Stimulated activated CD4-positive, alpha-beta T cell treated with anti-CD3 and anti-CD28 coated beads, TNF-alpha, amount 100 ng/mL, for 24 hours (primary cell): ENCODE measurements at regions not wholly inside any gene's neighbourhood (a gene's known extent, or its start where the extent isn't known, plus 50 kb on each side); places are given as distances from the start of the nearest gene placed in this dataset.
"Not testable (repeated sequence)": the region's sequence is repeated elsewhere in the genome, so short reads cannot be mapped to it uniquely, and the experiment has no call there.

Experiments
- DNase-seq, 3 experiments: peaks; one replicate each; pipeline ENCODE4 v3.0.0-alpha.2; 2020; ENCODE audit warnings: low read depth in 3 of 3

DNA sequence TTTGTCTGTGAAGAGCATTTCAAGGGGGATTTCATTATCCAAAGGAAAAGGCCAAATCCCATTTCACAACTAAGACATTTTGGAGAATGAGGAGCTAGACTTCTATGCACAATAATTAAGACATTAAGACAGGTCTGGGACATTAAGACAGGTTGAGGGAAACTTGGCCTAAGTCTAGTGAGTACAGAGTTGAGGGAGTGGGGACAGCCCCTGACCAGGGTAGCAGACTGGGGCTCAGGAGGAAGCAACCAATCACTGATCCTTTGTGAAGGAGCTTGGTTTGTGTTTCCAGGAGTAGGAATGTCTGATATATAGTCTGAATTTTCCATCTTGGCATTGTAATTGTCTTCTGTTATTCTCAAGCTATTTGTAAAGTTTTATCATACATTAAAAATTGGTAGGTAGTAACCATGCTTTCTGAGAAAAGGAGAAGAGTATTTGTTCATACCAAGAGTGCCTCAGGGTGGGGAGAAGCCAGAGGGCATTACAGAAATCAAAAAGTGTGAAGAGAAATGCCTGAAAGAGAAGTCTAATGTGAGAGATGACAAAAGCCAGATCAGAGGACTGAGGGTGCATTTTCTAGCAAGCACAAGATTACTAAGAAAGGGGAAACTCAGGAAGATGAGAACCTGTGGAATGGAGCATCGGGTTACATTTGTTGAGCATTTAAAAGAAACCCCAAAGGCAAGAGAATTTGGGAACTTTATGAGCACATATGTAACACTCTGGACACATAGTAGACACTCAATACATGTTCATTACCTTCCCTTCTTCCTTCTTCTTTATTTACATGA, 189.3 kb upstream of the PIK3R1 start:
- no peak for DNase-seq

DNA sequence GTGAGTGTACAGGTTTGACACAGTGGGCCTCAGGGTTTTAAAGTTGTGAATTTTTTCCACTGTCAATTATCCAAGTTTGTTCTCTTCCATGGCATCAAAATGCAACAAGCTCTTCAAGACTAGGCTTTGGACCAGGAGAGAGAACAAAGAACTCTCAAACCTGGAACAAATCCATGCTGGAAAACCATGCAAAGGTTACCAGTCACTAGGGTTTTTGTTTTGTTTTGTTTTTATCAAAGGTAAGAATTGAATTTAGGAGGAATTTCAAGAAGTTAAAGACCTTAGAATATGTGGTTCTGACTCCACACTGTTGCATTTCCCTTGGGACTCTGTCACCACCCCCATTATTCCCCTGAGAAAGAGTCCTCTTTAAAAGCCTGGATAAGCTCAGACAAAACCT, 191.1 kb upstream of the PIK3R1 start:
- no peak for DNase-seq

DNA sequence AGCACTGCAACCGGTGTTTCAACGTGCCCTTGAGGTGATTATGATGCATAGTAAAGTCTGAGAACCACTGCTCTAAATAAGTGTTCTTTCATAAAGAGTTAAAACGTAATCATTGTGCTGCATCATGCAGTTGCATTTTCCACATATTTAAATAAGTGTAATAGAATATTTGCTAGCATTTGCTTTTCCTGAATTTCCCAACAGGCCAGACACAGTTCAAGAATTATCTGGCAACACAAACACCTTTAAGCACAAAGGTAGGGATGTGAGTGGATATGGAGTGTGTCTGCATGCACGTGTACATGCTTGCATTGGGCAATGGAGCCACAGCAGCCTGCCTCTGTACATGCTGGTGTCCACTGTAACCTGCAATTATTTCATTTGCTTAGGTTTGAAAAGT, 193.6 kb upstream of the PIK3R1 start:
- no peak for DNase-seq

DNA sequence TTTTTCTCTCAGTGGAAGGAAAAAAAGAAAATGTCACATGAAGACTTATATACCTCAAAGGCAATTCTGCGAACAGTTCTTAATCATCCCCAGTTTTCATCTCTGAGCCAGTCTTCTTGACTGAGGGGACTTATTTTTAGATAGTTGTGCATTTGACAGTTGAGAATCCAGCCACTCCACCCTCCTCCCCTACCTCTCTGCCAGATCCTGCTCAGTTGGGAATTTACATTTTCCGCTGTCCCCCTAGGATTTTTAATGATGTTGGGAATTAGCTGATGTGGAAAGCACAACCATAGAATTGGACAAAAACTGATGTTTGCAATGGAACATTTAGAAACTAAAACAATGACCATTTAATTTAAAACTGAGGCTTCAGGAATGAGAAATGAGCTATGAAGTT, 194.3 kb upstream of the PIK3R1 start:
- no peak for DNase-seq

DNA sequence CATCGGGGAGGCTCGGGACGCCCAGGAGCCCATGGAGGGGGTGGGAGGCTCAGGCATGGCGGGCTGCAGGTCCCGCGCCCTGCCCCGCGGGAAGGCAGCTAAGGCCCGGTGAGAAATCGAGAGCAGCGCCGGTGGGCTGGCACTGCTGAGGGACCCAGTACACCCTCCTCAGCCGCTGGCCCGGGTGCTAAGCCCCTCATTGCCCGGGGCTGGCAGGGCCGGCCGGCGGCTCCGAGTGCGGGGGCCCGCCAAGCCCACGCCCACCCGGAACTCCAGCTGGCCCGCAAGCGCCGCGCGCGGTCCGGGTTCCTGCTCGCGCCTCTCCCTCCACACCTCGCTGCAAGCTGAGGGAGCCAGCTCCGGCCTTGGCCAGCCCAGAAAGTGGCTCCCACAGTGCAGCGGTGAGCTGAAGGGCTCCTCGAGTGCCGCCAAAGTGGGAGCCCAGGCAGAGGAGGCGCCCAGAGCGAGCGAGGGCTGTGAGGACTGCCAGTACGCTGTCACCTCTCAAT, 195.0 kb upstream of the PIK3R1 start:
- not testable (repeated sequence) for DNase-seq

DNA sequence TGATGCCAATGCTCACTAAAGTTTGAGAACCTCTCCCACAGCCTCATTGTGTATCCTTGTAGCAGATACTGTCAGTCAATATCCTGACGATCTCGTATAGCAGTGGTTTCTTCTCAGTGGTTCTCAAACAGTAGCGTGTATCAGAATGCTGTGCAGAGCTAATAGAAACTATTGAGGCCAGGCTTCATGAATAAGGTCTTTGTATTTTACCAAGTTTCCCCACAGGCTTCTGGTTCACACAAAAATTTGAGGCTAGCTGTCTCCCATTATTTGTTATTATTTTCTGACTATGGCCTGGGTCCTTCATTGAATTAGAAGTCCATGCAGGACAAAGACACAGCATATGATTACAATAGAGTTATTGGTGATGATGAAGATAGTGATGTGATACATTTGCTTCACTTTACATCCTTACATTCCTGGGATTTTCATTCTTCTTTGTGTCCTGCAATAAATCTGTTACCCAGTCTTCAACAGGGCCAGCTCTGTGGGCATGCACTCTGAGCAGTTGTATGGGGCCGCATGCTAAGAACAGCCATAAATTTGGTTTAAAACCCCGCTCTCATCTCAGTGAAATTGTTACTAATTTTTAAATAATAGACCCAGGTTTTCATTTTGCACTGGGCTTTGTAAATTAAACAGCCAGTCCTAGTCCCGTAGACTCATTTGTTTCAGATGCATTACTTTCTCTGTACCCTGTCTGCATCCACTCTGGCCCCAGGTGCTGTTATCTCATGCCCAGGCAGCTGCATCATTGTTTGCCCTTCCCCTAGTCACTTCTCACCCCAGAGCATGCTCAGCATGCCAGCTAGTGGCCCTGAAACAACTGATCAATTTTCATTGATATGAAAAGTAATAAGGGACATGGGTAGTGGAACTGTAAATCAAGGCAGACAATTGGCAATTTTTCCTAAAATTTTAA, 199.9 kb upstream of the PIK3R1 start:
- DNase-seq, result no peak

DNA sequence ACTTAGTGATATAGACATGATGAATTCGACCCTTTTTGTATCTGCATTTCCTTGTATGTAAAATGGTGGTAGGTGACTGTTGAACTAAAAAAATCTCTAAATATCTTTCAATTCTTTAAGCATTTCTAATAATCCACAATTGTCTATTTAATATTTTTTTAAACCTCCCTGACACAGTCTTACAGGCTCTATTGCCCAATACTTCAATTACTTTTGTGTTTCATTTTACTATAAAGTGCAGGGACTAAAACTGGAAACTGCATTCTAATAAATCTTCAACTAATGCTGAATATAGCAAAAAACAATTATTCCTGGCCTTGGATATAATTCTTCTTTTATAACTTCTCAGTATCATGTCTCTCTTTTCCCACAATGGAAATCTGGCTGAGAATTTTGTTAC, 202.7 kb upstream of the PIK3R1 start:
- DNase-seq, result no peak

DNA sequence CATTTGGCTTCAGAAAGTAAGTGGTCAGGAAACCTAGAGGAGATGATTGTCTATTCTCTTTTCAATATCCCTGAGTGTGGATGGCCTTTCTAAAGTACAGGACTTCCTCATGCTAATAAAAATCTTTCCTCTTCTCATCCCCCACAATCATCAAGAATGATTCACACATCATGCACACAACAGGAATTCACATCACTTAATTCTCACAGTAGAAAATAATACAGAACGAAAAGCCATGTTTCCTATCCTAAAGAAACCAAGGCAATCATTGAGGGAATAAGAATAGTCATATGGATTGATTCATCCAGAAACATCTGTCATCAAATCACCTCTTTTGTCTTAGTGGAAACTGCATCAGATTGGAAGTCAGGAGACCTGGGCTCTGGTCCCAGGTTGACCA, 203.1 kb upstream of the PIK3R1 start:
- no peak for DNase-seq

DNA sequence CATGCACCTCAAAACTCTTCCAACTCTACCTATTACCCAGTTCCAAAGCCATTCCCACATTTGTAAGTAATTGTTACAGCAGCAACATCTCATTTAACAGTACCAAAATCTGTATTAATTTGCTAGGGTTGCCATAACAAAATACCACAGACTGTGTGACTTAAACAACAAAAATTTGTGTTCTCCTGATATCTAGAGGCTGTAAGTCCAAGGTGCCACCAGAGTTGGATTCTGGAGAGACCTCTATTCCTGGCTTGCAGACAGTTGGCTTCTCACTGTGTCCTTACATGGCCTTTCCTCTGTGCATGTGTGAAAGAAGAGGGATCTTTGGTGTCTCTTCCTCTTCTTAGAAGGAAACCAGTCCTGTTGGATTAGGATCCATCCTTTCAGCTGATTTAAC, 203.8 kb upstream of the PIK3R1 start:
- no peak for DNase-seq

DNA sequence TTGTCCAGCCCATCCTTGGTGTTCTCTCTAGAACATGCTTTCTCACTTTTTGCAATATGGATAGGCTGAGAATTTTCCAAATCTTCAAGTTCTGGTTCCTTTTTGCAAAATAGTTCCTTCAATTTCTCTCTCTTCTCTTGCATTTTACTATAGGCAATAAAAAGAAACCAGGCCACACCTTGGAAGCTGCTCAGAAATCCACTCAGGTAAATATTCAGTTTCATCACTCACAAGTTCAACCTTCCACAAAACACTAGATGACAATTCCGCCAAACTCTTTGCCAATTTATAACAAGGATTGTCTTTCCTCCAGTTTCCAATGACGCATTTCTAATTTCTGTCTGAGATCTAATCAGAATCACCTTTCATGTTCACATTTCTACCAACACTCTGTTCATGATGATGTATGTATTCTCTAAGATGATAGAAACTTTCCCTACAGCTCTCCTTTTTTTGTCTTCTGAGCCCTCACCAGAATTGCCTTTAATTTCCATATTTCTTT, 204.2 kb upstream of the PIK3R1 start:
- DNase-seq, result no peak

DNA sequence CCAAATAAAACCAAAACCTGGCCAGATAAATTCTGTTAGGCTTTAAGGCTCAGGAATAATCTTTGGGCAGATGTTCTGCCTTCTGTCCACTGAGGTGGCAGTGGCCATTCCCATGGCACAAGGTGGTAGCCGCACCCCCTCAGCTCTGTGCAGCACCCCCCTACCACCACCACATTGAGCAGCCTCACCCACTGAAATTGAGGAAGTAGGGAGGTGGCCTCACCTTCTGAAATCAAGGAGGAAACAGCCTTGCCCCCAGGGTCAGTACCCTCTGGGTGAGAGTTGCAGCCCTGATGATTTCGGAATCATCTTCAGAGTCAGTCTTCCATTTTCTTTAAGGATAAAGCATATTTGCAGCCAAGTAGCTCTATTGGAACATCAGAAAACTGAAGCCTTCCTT, 204.8 kb upstream of the PIK3R1 start:
- DNase-seq, result no peak

DNA sequence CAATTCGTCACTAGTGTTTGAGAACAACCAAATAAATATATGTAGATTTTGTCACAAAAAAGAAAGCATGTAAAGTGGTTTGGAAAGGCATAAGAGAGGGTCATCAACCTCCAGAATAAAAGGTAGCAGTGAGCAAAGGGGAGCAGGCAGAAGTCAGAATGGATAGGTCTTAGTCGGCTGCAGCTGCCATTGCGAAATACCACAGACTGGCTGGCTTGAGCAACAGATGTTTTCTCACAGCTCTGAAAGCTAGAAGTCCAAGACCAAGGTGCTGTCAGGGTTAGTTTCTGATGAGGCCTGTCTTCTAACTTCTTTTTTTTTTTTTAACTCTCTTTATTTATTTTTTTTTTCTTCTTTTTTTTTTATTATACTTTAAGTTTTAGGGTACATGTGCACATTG, 208.1 kb upstream of the PIK3R1 start:
- DNase-seq, result no peak

DNA sequence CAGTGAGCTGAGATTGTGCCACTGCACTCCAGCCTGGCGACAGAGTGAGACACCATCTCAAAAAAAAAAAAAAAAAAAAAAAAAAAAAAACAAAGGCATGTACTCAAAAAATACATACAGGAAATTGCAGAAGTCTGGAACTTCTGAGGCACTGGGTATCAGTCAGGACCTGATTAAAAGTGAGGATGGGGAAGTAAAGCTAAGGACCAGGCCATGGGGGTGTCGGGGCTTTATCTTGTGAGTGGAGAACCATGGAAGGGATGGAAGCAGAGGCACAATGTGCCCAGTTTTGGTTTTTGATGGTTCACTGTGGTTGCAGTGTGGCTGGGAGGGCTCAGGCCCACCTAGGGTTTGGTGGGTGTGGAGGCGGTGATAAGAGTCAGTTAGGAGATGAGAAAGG, 212.7 kb upstream of the PIK3R1 start:
- no peak for DNase-seq

DNA sequence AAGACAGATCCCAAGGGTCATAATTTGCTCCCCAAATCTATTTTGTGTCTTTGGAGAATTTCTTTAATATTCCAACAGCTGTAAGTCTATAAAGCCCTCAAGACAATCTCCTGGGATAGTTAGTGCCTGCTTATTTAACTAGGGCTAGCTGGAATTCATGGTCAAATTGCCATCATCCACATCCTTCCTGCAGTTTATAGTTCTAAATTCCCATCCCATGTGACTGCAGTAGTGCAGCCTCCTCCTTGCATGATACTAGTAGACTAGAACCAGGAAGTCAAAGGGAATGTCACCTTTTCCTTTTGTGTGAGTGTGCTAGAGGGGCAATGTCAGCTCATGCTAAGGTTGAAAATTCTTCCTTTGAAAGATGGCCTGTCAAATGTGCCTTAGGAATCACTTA, 214.8 kb upstream of the PIK3R1 start:
- DNase-seq, result no peak

DNA sequence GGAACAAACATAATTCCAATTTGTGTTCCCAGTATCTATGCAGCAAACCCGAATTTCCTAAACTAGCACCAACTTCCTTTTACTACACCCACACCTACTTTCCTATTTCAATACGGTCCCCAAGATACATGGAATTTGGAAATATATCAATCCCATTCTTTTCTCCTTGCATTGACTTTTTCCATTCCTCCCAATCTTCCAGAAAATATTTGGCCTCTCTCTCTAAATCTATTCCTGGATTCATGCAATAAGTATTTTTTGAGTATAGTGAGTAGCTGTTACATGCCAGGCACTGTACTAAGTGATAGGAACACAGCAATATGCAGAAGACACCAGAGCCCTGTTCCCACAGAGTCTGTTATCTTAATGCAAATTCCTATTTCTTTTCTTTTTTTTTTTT, 216.2 kb upstream of the PIK3R1 start:
- DNase-seq, result no peak

DNA sequence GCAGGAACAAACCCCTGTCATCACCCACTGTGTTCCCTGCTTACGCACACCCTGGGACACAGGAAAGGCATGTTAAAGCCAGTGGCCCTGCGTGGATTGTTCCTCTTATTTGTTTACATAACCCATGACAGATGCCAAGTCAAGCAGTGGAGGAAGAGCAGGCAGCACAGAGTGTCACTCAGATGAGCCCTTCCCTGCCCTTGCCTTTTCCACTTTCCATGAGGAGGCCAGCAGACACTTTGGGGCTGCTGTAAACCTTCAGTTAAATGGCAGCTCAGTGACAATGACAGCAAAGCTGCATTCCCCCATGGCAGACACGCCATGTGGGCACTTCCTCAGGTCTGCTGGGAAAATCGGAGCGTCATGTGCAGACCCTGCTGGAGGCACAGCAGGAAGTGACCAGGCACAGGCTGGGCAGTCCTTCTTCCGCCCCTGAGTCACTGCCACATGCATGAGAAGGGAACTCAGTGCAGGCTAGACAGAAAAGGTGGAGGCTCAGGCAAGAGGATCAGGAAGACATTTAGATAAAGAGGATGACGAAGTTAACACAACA, 216.8 kb upstream of the PIK3R1 start:
- DNase-seq, result no peak

DNA sequence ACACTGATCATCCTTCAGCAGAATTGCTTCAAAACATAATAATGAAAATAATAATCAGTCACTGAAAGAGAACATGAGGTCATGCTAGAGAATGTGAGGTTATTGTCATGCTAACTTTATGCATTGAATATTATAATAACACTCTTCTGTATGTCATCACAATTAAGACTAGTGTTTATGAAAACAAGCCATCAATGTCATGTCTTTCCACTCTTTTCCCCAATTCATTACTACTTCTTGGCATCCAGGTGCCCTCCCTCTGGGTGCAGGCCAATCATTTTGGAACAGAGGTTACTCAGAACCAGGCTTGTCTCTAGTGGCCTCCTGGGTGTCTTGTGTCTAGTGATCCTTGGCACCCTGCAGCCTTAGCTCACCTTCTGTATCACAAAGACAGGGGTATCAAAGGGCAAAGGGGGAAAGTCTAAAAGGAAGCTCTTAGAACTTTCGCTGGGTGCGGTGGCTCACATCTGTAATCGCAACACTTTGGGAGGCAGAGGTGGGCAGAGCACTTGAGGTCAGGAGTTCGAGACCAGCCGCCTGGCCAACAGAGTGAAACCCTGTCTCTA, 217.6 kb upstream of the PIK3R1 start:
- DNase-seq, result no peak

DNA sequence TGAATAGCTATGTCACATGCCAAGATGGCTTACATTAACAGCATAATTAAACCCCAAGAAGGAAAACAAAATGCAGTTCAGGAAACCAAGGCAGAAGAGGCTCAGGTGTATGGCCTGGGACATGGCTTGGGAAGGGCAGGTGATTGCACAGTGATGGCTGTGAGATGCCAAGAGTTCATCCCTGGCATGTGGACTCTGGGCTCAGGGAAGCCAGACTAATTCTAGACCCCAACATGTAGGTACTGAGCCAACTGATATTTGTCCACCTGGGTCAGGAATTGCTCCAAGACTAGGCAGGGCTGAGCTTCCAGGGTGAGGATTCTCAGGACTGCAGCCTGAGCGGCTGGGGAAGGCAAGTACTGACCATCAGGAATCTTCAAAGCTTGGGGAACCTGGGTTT, 218.4 kb upstream of the PIK3R1 start:
- DNase-seq, result no peak

DNA sequence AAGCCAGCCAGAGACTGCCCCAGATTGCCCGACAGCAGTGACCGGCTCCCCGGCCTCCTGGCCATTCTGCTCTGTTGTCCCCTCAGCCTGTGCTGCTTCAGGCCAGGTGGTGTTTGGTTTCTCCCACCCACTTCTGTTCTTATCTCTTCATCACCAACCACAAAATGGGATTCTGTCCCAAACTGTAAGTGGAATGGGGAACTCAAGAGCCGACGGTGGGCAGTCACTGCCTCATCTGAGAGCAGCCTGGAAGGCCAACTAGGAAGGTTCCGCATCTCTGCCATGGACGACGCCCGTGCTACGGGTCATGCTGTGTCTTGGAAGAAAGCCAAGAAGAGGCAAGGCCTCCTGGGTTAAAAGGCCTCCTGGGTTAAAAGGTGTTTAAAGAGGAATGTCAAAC, 219.0 kb upstream of the PIK3R1 start:
- no peak for DNase-seq

DNA sequence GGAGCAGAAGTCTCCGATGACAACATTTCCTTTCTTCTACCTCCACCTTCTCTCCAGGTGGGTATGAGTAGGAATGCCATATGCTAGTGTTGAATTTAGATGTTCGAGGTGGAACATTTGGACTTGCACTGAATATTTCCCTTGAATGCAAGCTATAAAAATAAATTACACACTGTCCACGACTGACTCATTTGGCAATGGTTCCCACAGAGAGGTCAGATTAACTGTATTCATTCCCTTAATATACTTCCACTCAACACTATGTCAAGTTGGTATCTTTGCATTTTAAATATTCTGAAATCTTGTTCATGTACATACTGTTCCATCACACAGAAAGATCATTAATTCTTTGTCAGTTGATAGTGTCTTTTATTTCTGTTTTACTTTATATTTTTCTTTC, 222.6 kb upstream of the PIK3R1 start:
- DNase-seq, result no peak

DNA sequence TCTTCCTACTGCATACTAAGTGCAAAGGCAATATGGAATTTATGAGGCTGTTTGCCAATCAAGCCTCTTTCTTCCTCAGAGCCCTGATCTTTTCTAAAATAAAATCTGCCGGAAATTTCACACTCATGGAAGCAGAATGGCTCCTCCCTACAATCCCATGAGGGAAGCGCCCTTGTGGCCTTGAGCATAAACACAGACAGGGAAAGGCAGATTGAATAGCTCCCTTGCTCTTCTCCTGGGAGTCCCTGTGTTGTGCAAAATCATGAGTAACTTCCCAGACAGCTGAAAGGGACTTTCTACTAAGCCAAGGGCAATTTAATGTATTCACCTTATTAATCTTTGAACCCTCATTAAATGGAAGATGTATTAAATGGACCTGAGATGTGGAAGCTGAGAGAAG, 226.1 kb upstream of the PIK3R1 start:
- no peak for DNase-seq

DNA sequence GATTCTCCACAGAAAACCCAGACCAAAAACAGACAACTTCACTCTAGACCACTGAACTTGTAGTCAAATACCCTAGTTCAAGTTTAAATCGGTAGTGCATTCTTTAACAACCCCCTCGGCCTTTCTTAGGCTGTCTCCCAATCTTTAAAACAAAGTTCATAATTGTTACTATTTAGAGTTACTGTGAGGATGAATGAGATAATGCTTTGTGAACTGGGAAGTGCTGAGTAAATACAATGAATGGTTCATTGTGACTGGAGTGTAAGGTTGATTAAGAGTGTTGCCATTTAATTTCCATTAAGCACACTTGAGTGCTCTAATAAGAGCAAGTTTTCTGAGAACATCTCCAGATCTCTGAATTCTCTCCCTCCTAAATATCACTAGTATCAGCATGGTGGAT, 228.8 kb upstream of the PIK3R1 start:
- no peak for DNase-seq
